GM18517 (cell line): ENCODE measurements at regions not wholly inside any gene's neighbourhood (a gene's known extent, or its start where the extent isn't known, plus 50 kb on each side); places are given as distances from the start of the nearest gene placed in this dataset.
"Not testable (repeated sequence)": the region's sequence is repeated elsewhere in the genome, so short reads cannot be mapped to it uniquely, and the experiment has no call there.

Experiments
- ATAC-seq: cut with Tn5 transposase; IDR thresholded peaks from one replicate; pipeline ENCODE4 v1.9.1; 2021; ENCODE audit warnings: mild to moderate bottlenecking, moderate library complexity; ENCODE audit not compliant: unreplicated experiment

GRCh38 chr10:42380926-42381547 lies 257.3 kb downstream of the ZNF33B start:
- ATAC-seq = no peak

GRCh38 chr10:42367532-42368230 lies 270.7 kb downstream of the ZNF33B start:
- peak; percentile 99 for ATAC-seq

DNA sequence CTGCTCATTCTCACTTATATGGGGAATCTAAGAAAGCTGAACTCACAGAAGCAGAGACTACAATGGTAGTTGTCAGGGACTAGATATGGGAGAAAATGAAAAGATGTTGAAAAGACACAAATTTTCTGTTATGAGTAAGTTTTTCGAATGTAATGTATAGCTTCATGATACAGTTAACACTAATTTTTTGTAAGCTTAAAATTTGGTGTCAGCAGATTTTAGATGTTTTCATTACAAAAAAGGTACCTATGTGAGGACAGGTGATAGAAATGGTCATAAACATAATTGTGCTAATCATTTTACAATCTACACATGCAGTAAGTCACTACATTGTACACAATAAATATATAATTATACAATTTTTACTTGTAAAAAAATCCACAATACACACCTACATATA lies 286.6 kb downstream of the ZNF33B start:
- no peak for ATAC-seq

- ATAC-seq = not testable (repeated sequence)
Measured at GRCh38 chr10:42336593-42337337, 301.6 kb downstream of the ZNF33B start.

DNA sequence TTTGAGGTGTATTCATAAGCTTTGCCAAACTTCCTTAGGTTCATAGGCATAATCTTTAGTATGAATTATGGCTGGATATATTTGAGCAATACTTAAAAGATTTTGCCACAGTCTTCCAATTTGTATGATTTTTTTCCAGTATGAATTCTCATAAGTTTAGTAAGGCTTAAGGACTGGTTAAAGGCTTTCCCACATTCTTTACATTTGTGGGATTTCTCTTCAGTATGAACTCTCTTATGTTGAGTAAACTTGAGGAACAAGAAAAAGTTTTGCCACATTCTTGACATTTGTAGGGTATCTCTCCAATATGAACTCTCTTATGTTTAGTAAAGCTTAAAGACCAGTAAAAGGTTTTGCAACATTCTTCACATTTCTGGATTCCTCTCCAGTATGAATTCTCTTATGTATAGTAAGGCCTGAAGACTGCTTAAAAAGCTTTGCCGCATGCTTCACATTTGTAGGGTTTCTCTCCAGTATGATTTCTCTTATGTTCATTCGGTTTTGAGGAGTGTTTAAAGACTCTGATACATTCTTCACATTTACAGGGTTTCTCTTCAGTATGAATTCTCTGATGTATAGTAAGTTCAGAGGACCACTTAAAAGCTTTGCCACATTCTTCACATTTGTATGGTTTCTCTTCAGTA lies 302.6 kb downstream of the ZNF33B start:
- ATAC-seq = not testable (repeated sequence)

- no peak for ATAC-seq
Measured at GRCh38 chr10:42304341-42304740, 334.0 kb downstream of the ZNF33B start.

- not testable (repeated sequence) for ATAC-seq
Measured at GRCh38 chr10:42281896-42282295, 356.5 kb downstream of the ZNF33B start.

- ATAC-seq = not testable (repeated sequence)
Measured at GRCh38 chr10:42269788-42270187, 368.6 kb downstream of the ZNF33B start.

- not testable (repeated sequence) for ATAC-seq
Measured at GRCh38 chr10:42263259-42263658, 375.1 kb downstream of the ZNF33B start.

DNA sequence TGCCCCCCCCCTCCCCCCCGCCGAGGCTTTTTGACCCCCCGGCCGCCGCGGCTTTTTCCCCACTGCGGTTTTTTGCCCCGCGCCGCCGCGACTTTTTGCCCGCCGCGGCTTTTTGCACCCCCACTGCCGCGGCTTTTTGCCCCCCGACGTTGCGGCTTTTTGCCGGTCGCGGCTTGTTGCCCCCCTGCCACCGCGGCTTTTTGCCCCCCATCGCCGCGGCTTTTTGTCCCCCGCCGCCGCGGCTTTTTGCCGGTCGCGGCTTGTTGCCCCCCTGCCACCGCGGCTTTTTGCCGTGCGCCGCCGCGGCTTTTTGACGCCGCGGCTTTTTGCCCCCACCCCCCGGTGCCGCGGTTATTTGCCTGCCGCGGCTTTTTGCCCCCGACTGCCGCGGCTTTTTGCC lies 395.4 kb downstream of the ZNF33B start:
- not testable (repeated sequence) for ATAC-seq

DNA sequence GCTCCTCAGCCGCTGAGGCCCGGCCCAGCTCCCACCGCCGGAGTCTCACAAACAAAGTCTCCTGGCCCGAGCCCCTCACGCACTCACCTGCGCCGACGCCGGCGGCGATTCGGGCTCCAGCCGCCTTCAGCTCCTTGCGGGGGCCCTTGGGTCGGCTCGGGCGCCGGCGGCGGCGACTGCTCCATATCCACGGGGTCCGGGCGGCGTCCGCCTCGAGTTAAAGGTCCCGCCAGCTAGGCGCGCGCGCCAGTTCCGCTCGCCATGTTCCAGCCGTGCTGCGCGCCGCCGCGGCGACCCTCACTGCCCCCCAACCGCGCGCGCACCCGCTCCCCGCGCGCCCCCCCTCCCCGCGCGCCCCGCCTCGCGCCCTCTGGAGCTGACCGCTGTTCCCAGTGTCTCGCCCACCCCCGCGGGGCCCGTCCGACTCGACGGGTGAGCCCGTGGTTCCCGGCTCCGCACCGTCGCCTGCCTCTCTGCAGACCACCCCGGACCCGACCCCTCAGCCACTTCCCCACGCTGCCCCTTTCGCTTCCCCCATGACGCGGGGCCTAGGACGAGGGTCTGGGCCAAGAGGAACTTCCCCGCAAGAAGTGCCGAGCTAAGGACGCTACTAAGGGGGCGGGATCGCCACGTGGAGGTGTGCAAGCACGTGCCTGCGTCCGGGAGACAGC lies 396.1 kb downstream of the ZNF33B start:
- ATAC-seq = no peak

DNA sequence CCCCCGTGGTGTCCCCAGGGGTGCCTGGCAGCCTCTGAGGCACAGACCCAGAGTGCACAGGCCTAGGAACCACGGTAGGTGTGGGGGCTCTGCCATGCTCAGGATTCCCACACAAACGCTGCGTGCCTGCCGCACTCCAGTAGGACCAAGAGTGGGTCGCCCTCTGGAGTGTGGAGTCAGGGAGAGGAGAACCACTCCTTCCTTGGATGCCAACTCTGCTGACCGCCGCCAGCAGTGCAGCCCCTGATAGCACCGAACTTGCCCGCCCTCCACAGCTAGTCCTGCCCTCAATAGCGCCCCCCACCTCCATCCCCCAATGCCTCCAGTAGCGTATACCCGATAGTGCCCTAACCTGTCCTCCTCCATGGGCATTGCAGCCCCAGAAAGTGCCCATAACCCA lies 402.0 kb downstream of the ZNF33B start:
- not testable (repeated sequence) for ATAC-seq

DNA sequence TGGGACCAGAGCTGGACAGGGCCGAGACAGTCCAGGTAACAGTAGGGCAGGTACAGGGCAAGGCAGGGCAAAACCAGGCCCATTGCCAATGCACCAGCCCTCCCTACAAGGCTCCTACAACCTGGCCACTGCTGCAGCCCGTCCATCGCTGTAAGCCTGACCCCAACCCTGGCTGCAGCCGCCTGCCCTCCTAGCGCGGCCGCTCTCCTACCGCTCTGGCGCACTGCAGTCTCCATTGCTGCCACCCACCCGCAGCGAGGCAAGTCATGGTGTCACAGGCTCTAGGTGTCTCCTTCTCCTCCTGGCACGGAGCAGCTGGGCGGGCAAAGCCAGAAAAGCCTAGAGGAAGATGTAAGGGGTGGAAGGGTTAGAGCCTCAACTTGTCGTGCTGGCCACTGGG lies 402.6 kb downstream of the ZNF33B start:
- ATAC-seq = not testable (repeated sequence)

DNA sequence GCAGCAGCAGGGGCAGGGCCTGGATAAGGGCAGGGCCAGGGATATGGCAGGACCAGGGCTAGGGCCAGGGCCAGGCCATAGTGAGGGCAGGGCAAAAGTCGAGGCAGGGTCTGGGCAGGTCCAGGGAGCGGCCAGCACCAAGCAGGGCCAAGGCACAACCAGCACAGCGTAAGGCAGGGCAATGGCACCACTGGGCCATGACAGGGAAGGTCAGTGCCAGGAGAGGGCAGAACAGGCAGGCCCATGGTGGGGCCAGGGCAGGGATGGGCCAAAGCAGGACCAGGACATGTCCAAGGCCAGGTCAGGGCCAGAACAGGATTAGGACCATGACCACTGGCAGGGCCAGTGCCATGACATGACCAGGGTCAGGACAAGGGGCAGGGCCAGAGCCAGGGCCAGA lies 403.1 kb downstream of the ZNF33B start:
- ATAC-seq = not testable (repeated sequence)

DNA sequence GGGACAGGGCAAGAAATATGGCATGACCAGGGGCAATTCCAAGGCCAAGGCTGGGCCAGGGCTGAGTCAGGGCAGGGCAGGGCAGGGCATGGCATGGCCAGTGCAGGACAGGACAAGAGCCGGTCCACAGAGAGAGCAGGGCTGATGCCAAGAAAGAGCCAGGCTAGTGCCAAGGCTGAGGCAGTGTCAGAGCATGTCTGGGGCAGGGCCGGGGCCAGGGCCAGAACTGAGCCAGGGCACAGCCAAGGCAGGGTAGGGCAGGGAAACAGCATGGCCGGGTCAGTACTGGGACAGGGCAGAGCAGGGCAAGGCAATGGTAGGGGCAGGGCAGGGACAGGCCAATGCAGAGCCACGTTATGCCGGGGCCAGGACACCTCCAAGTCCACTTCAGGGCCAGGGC lies 403.9 kb downstream of the ZNF33B start:
- ATAC-seq = not testable (repeated sequence)

GRCh38 chr10:42233461-42234206 lies 404.7 kb downstream of the ZNF33B start:
- not testable (repeated sequence) for ATAC-seq

GRCh38 chr10:42232955-42233354 lies 405.4 kb downstream of the ZNF33B start:
- ATAC-seq = not testable (repeated sequence)

DNA sequence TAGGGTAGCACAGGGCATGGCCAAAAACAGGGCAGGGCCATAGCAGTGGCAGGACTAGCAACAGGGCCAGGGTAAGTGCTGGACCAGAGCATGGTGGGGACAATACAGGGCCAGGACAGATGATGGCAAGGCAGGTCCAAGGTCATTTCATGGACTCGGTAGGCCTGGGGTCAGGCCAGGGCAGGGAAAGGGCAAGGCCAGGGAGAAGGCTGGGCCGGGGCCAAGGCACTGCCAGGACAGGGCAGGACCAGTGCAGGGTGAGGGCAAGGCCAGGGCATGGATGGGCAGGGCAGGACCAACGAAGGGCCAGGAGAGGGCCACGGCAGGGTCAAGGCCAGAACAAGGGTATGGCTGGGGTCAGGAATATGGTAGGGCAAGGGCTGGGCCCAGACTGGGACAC lies 407.6 kb downstream of the ZNF33B start:
- not testable (repeated sequence) for ATAC-seq

DNA sequence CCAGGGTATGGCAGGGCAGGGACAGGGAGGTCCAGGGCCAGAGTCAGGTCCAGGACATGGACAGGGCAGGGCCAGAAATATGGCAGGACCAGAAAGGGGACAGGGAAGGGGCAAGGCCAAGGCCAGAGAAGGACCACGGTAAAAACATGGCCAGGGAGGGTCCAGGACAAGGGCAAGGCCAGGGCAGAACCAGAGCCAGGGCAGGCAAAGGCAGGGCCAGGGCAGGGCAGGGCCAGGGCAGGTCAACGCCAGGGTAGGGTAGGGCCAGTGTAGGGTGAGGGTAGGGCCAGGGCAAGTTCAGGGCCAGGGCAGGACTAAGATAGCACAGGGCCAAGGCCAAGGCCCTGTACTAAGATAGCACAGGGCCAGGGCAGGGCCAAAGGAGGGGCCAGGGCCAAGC lies 408.3 kb downstream of the ZNF33B start:
- ATAC-seq = not testable (repeated sequence)

- ATAC-seq = not testable (repeated sequence)
Measured at GRCh38 chr10:42227859-42228258, 410.5 kb downstream of the ZNF33B start.
